ENCODE measurements at regions not wholly inside any gene's neighbourhood (a gene's known extent, or its start where the extent isn't known, plus 50 kb on each side); places are given as distances from the start of the nearest gene placed in this dataset.
A peak's percentile ranks its signal among the peaks of the same experiment; 100 is the strongest.

- no peak for DNase-seq
Observed at GRCh38 chr10:4004144-4004543, 219.1 kb upstream of the KLF6 start.

- peak in 1 of 5 experiments; percentile 80 for DNase-seq
Observed at GRCh38 chr10:4003348-4003973, 218.5 kb upstream of the KLF6 start.

- no peak for DNase-seq
Observed at GRCh38 chr10:4001811-4002210, 216.8 kb upstream of the KLF6 start.

GRCh38 chr10:3999642-4000041 lies 214.6 kb upstream of the KLF6 start:
- no peak for DNase-seq

GRCh38 chr10:3996697-3997096 lies 211.7 kb upstream of the KLF6 start:
- DNase-seq = peak in 1 of 5 experiments; percentile 69

GRCh38 chr10:3995302-3996210 lies 210.5 kb upstream of the KLF6 start:
- no peak for DNase-seq

- DNase-seq = no peak
Observed at GRCh38 chr10:3992382-3993178, 207.6 kb upstream of the KLF6 start.

GRCh38 chr10:3990307-3990706 lies 205.3 kb upstream of the KLF6 start:
- DNase-seq = no peak

- DNase-seq = no peak
Observed at GRCh38 chr10:3987143-3987974, 202.3 kb upstream of the KLF6 start.

- DNase-seq = no peak
Observed at GRCh38 chr10:3986493-3987142, 201.6 kb upstream of the KLF6 start.

GRCh38 chr10:3982746-3983442 lies 197.9 kb upstream of the KLF6 start:
- no peak for DNase-seq

GRCh38 chr10:3981300-3981699 lies 196.3 kb upstream of the KLF6 start:
- no peak for DNase-seq

GRCh38 chr10:3980660-3981059 lies 195.7 kb upstream of the KLF6 start:
- DNase-seq = peak in 2 of 5 experiments; percentile 4 to 85

GRCh38 chr10:3980144-3980543 lies 195.1 kb upstream of the KLF6 start:
- DNase-seq = peak in 1 of 5 experiments; percentile 19

GRCh38 chr10:3978761-3979160 lies 193.8 kb upstream of the KLF6 start:
- peak in 1 of 5 experiments; percentile 40 for DNase-seq

GRCh38 chr10:3978174-3978573 lies 193.2 kb upstream of the KLF6 start:
- no peak for DNase-seq

- DNase-seq = no peak
Observed at GRCh38 chr10:3977761-3978160, 192.8 kb upstream of the KLF6 start.

- peak in 1 of 5 experiments; percentile 38 for DNase-seq
Observed at GRCh38 chr10:3976718-3977117, 191.7 kb upstream of the KLF6 start.

GRCh38 chr10:3976171-3976570 lies 191.2 kb upstream of the KLF6 start:
- no peak for DNase-seq

- no peak for DNase-seq
Observed at GRCh38 chr10:3975016-3975415, 190.0 kb upstream of the KLF6 start.

Data from T-helper 2 cell (primary cell).